HG03520 (cell line): ENCODE measurements at regions not wholly inside any gene's neighbourhood (a gene's known extent, or its start where the extent isn't known, plus 50 kb on each side); places are given as distances from the start of the nearest gene placed in this dataset.

Experiments used
- ATAC-seq: cut with Tn5 transposase; IDR thresholded peaks from one replicate; pipeline ENCODE4 v1.9.1; 2021; ENCODE audit warnings: mild to moderate bottlenecking, moderate library complexity; ENCODE audit not compliant: unreplicated experiment

- no peak for ATAC-seq
These were observed 270.5 kb downstream of the DMRT2 start for GRCh38 chr9:1320607-1321195.

DNA sequence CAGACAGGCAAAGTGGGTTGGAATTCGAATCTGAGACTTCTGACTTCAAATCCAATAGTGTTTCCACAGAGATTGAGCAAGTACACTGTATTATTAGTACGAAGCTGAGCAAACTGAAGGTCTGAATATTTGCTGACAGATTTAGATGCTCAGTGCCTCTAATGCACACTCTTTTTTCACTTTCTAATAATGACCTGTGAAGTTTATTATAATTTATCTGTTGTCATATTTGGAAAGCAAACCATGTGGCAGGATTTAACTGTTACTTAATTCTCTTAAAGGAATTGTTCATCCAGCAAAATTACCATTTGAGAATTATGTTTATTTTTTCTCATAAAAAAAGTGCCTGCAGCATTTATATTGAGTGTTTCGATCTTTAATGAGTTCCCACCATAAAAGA is 277.3 kb downstream of the DMRT2 start:
- no peak for ATAC-seq

DNA sequence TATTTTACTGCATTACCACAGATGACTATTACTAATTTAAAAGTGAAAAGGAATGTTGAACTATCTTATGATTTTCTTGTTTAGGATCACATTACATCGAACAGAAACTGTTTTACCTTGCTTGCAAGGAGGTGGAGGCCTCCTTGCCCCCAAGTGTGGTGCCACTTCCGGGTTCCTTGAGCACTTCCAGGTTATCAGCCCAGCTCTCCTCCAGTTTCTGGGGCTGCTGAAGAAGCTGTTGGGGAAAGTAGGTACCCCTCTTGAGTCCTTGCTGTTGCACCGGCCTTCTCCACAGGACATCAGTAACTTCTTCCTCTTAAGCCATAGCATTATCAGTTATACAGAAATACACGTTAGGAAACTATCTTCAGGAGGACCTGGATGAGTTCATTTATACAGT is 278.2 kb downstream of the DMRT2 start:
- no peak for ATAC-seq

DNA sequence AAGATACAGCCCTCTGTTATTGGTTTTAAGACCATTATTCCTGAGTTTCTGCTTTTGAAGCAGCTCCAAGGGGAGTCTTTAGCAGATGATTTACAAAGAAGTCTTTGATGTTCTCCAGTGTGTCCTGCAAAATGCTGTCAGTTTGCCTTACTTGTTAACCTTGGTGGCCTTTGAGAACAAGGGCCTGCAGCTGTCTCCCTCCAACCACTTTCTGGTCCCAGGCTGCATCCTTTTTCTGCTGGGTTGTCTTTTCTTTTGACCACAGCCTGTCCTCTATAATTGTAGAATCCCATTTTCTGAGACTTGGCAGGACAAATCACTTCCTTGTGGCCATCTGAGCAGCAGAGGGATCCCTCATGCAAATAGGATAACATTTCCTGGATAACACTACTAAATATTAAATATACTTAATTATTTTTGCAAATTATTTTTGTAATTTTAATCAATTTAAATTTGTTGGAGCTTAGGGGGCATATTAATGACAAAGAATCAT is 281.4 kb downstream of the DMRT2 start:
- ATAC-seq, result no peak

DNA sequence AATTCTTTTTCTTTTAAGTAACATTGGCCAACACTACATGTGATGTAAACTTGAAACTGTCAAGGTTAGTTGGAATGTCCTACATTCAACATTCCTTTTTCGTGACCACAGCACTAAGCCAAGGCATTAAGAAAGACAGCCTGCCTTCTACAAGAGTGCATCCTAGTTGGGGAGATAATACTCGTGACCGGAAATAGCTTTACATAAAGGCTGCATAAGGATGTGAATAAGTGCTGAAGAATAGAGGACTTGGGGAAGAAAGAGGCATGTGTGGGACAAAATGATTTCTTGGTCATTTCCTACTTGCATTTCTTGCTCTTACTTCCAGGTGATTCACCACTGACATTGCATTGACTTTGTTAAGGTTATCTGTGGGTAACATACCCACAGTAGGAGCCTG is 282.0 kb downstream of the DMRT2 start:
- no peak for ATAC-seq

DNA sequence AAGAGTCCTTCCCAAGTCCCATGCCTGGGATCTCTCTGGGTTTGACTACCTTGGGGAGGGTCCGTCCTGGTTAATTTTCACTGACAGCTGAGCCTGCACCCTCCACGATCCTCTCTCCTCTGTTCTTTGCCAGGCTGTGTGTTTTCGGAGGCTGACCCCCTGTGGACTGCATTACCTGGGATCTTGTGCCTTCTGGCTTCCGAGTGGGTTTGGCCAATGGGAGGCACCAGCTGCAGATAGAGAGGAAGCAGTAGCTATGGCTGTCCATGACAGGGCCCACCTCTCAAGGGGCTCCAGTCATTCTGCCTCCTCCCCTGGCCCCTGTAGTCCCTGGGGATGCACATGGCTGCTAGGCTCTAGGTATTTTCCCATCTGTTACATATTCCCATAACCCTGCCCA is 285.0 kb downstream of the DMRT2 start:
- ATAC-seq, result no peak

DNA sequence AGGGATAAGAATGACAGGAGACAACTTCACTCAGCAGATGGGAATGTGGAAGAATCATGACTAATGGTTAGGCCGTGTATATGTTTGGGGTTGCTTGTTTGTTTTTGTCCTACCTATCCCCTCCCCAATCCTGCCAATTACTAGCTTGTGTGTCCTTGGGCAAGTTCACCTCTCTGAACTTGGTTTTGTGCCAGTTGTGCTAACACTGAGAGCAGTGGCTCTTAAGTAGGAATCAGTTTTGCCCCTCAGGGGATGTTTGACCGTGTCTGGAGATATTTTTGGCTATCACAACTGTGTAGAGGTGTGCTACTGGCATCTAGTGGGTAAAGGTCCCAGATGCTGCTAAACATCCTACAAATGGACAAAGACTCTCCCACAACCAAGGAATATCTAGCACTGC is 287.0 kb downstream of the DMRT2 start:
- no peak for ATAC-seq

DNA sequence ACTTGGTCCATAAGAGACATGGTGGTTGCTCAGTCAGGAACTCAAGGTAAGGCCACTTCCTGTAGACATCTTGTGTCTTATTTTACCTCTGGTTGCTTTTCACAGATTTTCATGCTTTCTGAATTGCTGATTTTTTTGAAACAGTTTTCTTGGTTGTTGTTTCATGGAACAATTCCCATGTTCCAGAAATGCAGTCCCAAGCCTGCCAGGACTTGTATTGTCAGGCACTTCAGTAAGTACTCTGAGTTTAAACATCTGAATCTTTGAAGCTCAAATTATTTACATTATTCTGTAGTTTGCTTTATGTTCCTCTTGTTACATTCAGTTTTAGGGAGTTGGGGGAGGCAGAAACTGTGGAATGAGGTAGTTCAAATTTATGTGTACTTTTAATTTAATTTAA is 290.2 kb downstream of the DMRT2 start:
- no peak for ATAC-seq

DNA sequence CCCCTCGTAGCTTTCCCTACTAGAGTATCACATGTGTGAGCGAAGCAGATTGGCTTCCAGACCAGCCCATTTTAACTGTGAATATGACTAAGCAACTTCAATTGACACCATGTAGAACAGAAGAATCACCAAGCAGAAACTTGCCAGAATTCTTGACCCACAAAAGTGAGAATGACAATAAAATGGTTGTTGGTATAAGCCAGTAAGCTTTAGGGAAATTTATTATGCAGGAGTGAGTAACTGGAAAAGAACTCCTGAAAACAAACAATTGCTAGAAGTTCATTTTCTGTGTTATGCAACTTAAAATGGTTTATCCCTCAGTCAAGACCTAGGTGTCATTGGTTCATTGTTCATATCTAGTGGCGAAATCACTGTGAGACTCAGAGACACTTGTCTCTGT is 303.1 kb downstream of the DMRT2 start:
- ATAC-seq, result no peak

GRCh38 chr9:1354086-1354485 is 303.9 kb downstream of the DMRT2 start:
- no peak for ATAC-seq

GRCh38 chr9:1354606-1355005 is 304.4 kb downstream of the DMRT2 start:
- ATAC-seq, result no peak

DNA sequence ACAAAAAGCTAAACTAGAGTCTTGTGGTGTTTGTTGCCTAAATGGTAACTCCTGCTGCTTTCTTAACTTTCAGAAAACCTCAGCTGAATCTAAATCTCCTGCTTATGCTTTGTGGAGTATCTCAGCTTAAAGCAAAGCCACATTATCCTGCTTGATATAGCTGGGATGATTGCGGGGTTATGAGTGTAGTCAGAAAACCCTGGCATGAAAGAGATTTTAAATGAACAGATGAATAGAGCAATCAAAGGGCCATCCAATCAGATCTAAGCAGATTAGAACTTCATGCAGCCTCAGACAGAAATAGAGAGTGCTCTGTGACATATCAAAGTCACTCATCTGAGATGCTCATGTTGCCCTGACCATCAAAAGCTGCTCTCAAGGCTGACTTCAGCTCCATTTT is 305.5 kb downstream of the DMRT2 start:
- no peak for ATAC-seq

DNA sequence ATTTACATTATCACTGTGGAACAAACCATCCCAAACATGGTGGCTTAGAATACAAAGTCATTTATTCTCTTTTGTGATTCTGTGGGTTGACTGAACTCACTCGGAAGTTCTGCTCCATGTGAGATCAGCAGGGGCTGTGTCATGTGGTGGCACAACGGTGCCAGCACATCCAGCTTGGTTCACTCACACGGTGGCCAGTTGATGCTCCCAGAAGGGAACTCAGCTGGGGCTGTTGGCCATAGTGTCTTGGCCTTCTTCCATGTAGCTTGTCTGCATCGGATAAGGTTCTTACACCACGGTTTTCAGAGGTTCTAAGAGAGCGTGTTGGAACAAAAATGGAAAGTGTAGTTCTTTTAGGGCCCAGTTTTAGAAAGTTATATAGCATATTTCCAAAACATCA is 312.7 kb downstream of the DMRT2 start:
- ATAC-seq, result no peak

DNA sequence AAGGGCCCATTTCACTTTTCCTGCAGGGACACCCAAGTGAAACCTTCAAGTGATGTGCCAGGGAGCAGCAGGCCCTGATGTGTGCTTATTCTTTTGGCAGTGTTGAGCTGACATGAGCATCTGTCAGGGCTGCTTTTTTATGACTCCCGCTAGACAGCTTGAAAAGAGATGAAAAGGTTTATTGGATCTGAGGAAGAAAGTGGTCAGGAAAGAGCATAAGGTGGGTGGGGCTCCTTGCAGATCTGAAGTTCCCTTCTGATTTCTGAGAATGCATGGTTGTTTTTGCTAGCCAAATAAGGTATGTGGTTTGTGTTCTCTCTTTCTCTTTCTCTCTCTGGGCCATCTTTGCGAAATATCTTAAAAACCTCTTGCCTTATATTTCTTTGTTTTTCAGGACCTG is 316.1 kb downstream of the DMRT2 start:
- ATAC-seq, result no peak

GRCh38 chr9:1369297-1369696 is 319.1 kb downstream of the DMRT2 start:
- no peak for ATAC-seq

GRCh38 chr9:1373445-1373844 is 323.3 kb downstream of the DMRT2 start:
- ATAC-seq, result no peak

GRCh38 chr9:1383899-1384455 is 333.8 kb downstream of the DMRT2 start:
- ATAC-seq, result no peak

- no peak for ATAC-seq
These were observed 334.7 kb downstream of the DMRT2 start for GRCh38 chr9:1384816-1385215.

- ATAC-seq, result no peak
These were observed 336.3 kb downstream of the DMRT2 start for GRCh38 chr9:1386420-1386819.

DNA sequence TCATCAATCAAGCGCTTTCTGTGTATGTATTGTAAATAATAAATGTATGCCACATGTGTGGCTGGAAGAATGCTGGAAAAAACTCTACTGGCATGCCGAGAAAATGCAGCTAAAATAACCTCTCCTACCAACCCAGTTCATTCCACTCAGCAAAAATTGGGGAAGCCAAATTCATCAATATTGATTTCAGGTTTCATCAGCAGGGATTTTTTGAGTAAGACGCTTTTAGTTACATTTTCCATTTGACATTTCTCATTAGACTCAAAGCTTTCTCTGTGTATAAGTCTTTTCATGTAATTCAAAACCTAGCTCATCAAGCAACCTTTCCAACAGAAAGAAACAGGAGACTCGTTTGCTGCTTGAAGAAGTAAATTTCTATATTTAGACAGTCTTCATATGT is 338.1 kb downstream of the DMRT2 start:
- no peak for ATAC-seq

- ATAC-seq, result no peak
These were observed 350.8 kb downstream of the DMRT2 start for GRCh38 chr9:1400983-1401382.

- no peak for ATAC-seq
These were observed 354.8 kb downstream of the DMRT2 start for GRCh38 chr9:1404940-1405339.

DNA sequence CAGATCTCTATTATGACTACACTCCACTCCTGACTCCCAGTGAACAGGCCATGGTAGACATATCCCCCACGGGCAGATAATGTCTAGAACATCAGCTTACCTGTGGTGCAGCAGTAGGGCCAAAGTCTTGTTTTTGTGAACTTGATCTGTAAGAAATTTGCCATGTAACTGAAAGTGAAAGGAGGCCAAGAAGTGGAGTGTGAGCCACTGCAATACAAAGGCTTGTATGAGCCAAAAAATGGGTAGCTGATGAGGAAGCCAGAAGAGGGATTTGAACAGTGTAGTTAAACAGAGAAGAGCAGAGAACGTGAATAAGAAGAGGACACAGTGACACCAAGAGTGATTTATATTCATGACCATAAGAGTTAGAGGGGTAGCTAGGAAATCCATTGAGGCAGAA is 361.7 kb downstream of the DMRT2 start:
- ATAC-seq, result no peak
